HG03460 (cell line): ENCODE measurements at regions not wholly inside any gene's neighbourhood (a gene's known extent, or its start where the extent isn't known, plus 50 kb on each side); places are given as distances from the start of the nearest gene placed in this dataset.
"Not testable (repeated sequence)": the region's sequence is repeated elsewhere in the genome, so short reads cannot be mapped to it uniquely, and the experiment has no call there.

ENCODE experiments used
- ATAC-seq: cut with Tn5 transposase; IDR thresholded peaks from one replicate; pipeline ENCODE4 v1.9.1; 2021; ENCODE audit not compliant: unreplicated experiment

DNA sequence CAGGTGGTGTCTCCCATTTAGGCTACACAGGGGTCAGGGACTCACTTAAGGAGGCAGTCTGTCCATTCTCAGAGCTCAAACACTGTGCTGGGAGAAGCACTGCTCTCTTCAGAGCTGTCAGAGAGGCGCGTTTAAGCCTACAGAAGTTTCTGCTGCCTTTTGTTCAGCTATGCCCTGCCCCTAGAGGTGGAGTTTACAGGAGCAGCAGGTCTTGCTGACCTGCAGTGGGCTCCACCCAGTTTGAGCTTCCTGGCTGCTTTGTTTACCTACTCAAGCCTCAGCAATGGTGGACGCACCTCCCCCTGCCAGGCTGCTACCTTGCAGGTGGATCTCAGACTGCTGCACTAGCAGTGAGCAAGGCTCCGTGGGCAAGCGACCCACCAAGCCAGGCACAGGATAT is 260.1 kb downstream of the MEF2C start:
- ATAC-seq = not testable (repeated sequence)

DNA sequence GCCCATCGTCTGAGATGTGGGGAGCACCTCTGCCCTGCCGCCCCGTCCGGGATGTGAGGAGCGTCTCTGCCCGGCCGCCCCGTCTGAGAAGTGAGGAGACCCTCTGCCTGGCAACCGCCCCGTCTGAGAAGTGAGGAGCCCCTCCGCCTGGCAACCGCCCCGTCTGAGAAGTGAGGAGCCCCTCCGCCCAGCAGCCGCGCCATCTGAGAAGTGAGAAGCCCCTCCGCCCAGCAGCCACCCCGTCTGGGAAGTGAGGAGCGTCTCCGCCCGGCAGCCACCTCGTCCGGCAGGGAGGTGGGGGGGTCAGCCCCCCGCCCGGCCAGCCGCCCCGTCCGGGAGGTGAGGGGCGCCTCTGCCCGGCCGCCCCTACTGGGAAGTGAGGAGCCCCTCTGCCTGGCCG is 267.2 kb downstream of the MEF2C start:
- ATAC-seq = not testable (repeated sequence)

DNA sequence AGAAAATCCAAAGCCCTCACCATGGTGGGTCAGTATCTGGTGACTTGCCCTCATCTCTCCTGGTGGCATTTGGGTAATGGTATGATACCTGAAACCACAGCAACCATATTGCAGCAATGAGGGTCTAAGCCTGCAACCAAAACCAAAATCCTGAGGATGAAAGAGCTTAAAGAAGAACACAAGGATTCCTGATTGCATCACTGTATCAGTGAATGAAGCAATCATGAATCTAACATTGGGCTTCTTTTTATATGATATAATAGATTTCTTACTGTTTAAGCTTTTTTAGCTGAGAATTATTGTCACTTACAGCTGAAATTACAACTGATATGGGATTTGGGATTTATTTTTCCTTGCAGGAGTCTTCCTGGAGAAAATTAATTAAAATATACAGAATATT is 269.9 kb downstream of the MEF2C start:
- no peak for ATAC-seq

DNA sequence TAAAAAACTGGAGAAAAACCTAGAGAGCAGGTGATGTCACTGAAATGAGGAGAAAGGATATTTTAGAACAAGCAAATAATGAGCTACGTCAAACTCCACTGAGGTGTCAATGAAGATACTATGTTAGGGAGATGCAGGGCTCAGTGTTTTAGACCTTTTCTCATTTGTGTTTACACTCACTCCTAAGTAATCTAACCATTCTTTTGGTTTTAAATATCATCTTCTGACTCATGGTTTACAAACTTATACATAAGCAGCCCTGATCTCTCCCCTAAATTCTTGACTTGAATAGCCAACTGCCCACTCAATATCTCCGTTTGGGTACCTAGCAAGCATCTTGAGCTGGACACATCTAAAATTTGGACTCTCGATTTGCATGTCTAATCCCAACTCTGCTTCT is 272.4 kb downstream of the MEF2C start:
- ATAC-seq = no peak

DNA sequence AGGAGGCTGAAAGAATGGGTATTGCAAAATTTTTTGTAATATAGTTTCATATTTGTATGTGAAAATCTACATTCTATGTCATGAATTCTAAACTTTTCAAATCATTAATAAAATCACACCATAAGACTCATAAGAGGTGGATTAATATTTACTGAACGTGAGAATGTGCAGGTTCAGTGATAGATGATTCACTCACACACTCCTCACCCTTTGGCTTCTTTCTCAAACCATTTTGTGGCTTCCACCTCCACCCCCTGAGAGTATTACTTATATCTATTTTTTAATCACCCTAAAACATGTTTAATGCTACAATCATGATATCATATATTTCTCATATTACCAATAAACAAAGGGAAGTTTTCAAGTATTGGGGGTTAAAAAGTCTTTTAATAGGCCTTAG is 275.5 kb downstream of the MEF2C start:
- no peak for ATAC-seq

DNA sequence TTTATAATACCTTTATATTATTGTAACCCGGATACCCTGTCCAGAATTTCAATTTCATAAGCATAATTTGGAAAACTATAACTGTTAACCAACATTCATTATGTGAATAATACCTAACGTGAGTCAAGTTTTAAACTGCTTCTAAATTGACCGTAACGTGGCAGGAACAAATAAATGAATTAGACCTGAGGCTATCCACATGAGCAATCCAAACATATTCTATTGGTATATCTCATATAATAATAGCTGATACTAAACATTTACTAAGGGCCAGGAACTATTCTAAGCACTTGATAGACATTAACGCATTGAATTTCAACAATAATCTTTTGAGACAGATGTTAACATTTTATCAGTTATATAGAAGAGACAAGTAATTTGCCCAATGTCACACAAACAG is 276.4 kb downstream of the MEF2C start:
- no peak for ATAC-seq

DNA sequence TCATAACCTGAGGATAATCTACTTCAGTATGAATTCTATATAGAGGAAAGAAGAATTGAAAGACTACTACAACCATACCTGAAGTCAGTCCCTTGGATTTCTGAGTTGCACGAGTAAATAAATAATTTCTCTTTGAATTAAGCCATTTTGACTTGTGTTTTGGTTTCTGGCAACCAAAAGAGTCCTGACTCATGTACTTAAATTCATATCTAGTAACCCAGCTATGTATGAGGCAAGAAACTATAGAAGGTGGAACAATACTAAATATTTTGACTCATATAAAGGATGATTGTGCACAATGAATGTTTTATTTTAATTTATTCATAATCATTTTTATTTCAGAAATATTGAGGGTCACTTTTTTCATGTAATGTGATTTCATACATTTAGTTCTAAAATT is 276.8 kb downstream of the MEF2C start:
- ATAC-seq = no peak

DNA sequence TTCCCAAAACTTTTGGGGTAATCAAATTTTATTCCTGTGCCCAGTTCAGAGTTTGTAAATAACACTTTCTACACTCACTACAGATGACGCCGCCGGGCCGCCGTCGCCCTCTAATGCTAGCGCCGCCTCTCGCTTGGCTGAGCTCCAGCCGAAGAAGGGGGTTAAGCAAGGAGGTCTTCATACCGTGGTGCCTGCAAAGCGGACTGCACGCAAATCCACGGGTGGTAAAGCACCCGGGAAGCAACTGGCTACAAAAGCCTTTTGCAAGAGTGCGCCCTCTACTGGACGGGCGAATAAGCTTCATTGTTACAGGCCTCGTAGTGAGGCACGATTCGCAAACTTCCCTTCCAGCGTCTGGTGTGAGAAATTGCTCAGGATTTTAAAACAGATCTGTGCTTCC is 280.4 kb downstream of the MEF2C start:
- ATAC-seq = no peak

DNA sequence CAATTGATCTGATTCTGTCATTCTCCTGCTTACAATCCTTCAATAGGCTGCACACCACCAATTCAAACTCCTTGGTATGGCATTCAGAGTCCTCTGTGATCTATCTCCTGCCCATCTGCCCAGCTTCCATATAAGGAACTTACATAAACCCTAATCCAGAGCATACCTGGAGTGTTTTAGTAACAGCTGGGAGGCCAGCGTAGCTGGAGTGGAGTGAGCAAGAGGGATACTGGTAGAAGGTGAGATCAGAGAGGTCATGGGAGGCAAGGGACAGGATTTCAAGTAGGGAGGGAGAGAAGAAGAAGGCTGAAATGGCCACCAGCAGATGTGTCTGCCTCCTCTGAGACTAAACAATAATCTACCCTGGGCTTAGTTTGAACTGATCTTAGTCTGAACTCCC is 288.5 kb downstream of the MEF2C start:
- no peak for ATAC-seq

DNA sequence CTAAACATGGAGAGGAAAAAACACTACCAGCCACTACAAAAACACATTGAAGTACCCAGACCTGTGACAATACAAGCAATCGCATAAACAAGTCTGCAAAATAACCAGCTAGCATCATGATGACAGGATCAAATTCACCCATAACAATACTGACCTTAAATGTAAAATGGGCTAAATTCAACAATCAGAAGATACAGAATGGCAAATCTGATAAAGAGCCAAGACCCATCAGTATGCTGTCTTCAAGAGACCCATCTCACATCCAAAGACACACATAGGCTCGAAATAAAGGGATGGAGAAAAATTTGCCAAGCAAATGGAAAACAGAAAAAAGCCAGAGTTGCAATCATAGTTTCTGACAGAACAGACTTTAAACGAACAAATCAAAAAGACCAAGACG is 294.4 kb downstream of the MEF2C start:
- no peak for ATAC-seq

DNA sequence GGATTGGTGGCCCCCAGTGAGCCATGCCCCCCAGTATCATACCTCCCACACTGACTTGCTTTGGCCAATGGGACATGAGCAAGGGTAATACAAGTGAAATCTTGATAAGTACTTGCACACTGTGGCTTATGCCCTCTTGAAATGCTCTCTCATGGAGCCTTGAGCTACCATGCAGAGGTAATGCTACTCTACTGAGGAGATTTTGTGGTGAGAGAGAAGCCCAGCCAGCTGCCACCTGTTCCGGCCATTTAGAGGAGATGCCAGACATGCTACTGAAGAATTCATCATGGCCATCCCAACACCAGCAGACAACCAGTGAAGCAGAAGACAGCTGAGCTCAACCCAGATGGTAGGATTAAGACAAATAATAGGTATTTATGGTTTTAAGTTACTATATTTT is 299.5 kb downstream of the MEF2C start:
- no peak for ATAC-seq

DNA sequence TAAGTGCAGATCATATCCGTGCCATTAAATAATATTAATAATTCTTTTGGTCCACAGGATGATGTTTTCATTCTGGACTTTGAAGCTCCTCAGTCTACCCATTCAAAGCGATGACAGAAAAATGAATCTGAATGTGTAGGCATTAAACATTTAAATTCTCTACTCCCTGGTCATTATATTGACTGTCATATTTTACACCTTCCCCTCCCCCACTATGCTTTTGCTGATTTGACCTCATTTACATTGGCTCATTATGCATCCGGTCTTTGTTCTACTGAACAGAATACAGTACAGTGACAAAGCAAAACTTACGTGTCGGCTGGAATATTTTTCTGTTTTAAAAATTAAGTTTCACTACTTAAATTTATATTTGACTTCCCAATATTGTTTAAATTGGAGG is 289.7 kb upstream of the TMEM161B start:
- no peak for ATAC-seq

DNA sequence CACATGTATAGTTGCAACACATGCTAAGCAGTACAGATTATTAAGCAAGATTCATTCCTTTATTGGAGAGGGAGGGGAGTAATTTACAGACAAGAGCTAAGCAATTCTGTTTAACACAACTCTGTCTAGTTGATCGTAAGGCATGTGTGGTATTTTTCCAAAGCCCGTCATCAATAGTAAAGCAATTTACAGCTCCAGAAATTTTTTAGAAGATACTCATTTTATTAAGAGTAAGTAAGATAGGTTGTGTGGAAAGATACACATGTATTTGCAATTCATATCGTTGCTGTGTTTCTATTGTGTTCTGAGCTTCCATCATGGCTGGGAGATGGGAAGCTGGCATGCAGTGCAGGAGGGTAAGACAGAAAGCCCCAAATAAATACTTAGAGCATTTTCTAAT is 289.2 kb upstream of the TMEM161B start:
- ATAC-seq = no peak

DNA sequence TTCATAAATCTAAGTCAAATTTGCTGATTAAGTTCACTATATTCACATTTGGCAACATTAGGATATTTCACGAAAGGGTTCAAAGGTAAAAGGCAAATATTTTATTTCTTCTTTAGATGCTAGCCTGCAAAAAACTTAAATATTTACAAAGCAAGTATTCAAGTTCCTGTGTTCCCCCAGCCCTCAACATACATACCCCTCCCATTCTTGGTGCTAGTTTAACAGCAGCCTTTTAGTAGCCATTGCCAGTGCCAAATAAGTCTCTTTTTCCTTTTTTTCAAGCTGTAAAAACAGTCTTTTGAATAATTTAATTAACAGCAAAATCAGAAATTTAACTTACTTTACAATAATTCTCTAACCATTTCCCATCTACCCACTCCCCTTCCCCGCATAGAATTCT is 288.5 kb upstream of the TMEM161B start:
- no peak for ATAC-seq

DNA sequence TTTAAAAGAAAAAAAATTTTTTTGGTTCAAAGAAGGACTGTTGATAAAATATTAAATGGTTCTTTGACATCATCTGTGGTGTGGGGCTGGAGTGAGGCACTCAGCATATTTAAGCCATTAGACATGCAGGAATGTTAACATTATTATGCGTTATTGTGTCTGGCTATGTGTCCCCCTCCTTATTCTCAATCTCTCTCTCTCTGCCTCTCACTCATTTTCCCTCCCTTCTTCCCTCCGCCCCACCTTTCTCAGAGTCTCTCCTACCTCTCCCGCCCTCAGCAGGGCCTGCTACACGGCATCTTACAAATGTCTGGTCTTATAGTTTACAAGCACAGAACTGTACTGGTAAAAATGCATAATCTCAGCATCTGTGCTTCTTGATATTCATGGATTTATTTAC is 287.8 kb upstream of the TMEM161B start:
- no peak for ATAC-seq

DNA sequence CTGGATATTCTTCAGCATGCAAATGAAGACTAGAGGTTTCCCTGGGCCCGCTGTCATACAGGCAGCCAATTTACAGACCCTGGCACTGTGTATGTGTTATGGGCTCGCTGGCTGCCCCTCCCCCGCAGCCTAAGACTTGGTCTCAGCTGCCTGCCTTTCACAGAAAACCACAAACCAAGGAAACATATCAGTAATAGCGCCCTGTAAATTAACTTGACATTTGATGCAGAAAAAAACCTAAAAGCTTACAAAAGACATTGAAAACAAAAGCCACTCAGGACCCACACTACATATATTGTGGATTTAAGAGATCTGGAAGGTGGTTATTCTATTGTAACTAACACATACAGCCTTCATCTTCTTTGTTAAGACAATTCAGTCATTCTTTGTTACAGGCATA is 287.0 kb upstream of the TMEM161B start:
- ATAC-seq = no peak

DNA sequence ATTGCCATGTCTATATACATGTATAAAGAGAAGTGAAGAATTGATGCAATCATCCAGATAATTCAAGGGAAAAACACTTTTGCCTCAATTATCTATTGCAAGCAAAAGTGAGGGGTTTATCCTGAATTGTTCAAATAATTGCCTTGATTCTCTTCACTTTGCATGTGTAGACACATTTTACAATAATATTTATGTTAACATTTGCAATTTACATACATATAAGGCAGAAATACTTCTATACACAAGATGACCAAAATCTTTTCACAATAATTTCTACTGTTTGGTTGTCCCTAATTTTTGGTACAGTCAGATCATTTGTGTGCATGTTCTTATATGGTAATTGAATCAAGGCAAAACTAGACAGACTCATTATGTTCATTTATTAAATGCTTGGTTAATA is 285.3 kb upstream of the TMEM161B start:
- ATAC-seq = no peak

DNA sequence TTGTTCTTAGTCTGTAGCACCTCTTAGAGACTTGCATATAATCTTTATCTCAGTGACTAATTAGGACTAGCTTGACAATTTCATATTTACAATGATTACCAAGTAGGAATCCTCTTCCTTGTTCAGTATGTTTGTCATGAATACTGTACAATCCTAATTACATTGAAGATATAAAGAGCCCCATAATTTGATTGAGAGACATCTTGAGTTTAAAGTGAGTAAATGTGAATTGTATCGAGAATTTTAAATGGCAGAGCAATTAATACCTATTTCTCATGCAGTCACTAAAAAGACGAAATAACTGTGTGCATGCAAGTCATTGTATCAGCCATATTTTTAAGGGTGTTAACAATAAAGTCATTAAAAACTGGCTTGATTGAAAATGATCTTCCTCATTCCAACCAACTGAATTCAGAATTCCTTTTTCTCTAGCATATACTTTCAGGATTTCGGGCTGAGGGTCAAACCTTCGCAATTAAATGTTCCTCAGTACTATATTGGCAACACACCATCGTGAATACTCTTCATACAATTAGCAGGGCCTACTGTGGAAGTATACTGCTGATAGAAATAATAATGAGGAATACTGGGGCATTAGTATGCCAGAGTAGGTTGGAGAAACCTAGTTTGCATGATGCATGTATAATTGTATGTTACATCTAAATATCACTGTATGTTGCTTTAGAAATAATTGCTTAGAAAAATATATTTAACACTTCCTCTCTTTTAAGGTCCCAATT is 284.7 kb upstream of the TMEM161B start:
- no peak for ATAC-seq

DNA sequence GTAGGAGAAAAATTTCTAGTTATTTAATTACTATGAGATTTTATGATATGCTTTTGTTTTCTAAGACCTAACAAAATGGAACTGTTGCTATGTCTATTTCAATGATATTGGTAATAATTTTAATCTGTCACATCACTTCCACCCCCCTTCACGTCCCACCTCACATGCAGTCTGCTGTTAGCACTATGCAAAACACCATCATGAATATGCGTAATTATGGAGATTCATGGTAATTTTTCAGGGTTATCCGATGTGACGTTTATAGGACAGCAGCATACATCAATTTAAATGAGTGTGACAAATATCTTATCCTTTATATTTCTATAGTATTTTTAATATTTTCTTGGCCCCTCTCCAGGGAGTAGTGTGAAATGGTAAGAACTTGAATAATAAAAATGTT is 283.8 kb upstream of the TMEM161B start:
- ATAC-seq = no peak

DNA sequence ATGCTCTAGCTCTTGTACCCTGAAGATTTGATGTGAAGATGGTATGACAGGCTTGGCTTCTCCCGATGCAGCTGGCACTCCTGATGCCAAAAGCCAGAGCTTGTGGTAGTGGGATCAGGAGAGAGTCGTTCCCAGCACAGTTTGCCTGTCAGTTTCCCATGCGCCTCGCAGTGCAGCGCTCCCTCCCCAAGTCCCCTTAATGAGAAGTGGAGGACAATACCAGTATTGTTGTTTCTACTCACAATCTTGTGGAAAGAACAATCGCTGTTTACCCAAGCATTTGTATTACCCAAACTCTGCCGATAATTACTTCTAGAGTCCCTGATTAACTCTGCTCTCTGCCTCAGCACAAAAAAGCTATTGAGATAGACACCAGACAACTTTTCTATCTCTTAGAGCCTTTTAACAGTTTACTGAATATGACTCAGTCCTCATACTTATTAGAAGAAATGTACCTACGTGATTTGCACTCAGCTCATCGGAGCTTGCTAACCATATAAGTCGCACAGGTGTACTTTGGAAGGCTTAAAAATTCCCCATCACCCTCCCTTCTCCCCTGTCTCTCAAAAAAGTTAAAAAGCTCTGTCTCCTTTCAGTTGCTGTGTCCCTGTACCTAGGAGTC is 283.2 kb upstream of the TMEM161B start:
- no peak for ATAC-seq

DNA sequence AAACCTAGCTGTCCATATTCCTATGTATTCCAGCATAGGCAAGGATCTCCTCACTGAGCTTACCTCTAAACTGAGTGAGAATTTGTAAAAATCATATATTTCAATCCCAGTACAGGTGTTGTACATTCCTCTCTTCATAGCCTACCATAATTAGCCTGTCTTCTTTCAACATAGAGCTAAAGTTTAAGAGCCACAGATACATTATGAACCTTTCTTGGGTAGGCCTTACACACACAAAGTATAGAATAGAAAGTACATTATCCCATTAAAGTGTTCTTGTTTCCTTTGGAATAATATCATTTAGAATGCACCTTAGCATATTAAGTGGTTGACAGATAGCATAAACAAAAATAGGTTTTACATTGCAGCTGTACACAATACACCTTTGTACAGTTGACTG is 282.1 kb upstream of the TMEM161B start:
- no peak for ATAC-seq

DNA sequence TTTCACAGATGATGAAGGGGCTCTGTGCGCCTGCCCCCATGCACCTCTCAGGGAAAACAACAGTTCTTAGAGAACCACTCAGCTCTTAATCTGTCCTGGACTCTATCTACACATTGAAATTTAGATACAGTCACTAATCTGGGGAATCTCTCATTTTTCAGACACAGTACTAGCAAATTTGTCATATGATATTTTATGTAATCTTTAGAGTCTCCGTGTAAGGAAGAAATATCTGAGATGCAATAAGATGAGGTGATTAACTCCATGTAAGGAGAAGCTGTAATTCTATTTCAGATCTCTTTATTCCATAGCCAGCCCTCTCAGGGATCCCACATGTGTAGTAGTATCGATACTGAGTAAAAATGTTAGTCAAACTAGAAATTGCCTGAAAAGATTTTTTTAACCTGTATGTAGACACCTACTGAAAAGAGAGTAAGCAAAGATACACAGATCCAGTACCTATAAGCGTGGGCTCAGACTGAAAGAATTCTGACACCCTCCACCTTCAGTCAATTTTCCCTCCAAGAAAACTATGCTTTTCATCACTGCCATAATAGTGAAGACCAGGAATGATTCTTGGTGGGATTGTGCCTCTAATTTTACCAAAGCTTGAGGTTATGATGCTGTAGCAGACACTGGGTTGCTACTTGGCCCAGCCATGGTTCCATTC is 279.6 kb upstream of the TMEM161B start:
- no peak for ATAC-seq

DNA sequence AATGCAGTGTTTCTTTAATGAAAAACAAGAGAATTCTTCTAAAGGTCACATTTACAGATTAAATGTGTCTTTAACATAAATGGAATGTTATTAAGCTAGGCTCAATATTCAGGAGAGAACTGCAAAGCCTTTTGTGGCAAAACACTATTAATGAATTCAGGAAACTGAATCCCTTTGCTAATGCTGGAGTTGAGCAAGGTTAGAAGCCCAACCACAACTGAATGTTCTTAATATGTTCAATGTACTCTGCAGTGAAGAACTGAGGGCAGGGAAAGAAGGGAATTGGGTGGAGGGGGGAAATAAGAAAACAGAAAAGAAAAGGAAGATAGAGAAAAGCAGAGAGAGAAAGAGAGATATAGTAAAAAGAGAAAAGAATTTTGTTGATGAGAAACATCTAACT is 276.7 kb upstream of the TMEM161B start:
- ATAC-seq = no peak
